ENCODE measurements at regions not wholly inside any gene's neighbourhood (a gene's known extent, or its start where the extent isn't known, plus 50 kb on each side); places are given as distances from the start of the nearest gene placed in this dataset.

DNA sequence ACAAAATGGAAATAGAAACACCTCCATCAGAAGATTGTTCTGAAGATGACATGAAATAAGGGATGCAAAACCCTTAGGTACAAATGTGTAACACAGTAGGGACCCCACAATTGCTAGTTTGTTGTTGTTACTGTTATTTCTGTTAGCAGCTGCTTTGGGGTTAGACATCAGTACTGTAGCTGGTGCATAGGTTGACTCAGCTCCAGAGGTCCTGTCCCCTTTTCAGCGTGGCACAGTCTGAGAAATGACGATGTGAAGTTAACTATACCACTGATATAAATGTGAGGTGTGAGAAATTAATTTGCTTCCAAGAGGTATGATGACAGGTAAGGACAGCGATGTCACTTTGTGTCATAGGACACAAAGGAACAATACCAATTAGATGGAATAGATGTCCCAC lies 384.6 kb upstream of the KLF4 start:
- Histone ChIP-seq H3K4me1 (no peaks in the 10 kb centered on the region), H3K4me3 (no peak overlapping the region), H3K36me3 (no peaks in the 10 kb centered on the region), H3K9ac (ENCODE audit: low read depth in 2 of 2, low read length in 2 of 2) (no peak overlapping the region), H3K27me3 (no peaks in the 10 kb centered on the region), H3K27ac (no peak overlapping the region), H3K9me3 (no peaks in the 10 kb centered on the region)
- intact Hi-C loops (cut with DNase I) = no loop called here
- no peak for DNase-seq
- TF ChIP-seq, protein P1, sequence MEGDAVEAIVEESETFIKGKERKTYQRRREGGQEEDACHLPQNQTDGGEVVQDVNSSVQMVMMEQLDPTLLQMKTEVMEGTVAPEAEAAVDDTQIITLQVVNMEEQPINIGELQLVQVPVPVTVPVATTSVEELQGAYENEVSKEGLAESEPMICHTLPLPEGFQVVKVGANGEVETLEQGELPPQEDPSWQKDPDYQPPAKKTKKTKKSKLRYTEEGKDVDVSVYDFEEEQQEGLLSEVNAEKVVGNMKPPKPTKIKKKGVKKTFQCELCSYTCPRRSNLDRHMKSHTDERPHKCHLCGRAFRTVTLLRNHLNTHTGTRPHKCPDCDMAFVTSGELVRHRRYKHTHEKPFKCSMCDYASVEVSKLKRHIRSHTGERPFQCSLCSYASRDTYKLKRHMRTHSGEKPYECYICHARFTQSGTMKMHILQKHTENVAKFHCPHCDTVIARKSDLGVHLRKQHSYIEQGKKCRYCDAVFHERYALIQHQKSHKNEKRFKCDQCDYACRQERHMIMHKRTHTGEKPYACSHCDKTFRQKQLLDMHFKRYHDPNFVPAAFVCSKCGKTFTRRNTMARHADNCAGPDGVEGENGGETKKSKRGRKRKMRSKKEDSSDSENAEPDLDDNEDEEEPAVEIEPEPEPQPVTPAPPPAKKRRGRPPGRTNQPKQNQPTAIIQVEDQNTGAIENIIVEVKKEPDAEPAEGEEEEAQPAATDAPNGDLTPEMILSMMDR (IDR thresholded peaks at IDR 0.05) = no peak

DNA sequence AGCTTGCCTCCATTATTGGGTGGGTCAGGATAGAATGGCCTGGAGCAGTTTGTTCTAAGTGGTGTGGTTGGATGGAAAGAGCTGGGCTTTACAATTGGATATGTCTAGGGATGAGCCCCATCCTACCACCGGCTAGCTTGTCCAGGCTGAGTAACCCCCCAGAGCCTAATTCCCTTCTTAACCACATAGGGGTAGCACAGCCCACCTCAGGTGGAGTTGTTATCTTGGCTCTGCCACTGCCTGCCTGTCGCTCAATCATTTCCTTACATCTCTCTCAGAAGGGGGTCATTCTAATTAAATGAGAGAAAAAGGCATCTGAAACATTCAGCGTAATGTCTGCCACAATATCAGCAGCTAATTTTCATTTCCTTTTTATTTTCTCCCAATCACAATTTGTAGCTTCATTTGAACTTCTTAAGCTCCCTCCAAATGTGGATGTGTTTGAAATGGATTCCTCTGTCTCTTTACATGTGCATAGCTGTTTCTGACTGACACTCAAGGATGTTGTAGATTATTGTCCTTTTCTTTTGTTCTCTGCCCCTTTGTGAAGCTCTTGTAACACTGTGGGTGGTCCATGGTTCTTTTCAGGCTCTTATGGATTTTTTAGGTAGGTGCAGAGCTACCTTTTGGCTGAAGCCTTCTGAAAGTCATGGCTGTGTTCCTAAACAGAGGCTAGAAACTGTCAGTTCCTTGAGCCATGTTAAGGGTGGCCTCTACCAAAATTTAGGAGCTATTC lies 383.1 kb upstream of the KLF4 start:
- no peak overlapping the region for H3K9ac ChIP-seq (ENCODE audit: low read depth in 2 of 2, low read length in 2 of 2)
- H3K27ac ChIP-seq = no peak overlapping the region
- DNase-seq = no peak
- TF ChIP-seq, protein P1 (IDR thresholded peaks at IDR 0.05) = no peak
- no peaks in the 10 kb centered on the region for H3K36me3 ChIP-seq
- H3K9me3 ChIP-seq = no peaks in the 10 kb centered on the region
- H3K4me1 ChIP-seq = no peaks in the 10 kb centered on the region
- intact Hi-C loops (cut with DNase I) = no loop called here
- no peak overlapping the region for H3K4me3 ChIP-seq
- H3K27me3 ChIP-seq = no peaks in the 10 kb centered on the region

DNA sequence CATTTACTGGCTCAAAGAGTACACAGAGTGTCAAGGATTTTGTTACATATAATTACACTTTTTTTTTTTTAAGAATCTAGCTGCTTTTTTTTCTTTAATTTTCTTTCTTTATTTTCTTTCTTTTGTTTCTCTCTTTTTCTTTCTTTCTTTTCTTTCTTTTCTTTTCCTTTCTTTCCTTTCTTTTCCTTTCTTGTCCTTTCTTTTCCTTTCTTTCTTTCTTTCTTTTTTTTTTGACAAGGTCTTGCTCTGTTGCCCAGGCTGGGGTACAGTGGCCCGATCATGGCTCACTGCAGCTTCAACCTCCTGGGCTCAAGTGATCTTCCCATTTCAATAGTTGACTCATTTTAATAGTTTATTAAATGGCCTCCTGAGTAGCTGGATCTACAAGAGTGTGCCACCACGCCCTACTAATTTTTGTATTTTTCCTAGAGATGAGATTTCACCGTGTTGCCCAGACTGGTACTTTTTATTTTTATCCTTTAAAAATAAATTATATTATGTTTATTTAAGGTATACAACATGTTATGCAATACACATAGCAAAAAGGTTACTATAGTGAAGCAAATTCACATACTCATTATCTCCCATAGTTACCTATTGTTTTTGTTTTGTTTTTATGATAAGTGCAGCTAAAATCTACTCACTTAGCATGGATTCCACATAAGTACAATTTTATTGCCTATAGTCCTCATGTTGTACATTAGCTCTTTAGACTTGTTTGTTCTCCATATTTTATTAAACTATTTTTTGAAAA lies 381.5 kb upstream of the KLF4 start:
- Histone ChIP-seq H3K4me1 (no peaks in the 10 kb centered on the region), H3K9ac (ENCODE audit: low read depth in 2 of 2, low read length in 2 of 2) (no peak overlapping the region), H3K9me3 (no peaks in the 10 kb centered on the region), H3K36me3 (no peaks in the 10 kb centered on the region), H3K4me3 (no peak overlapping the region), H3K27ac (no peak overlapping the region), H3K27me3 (no peaks in the 10 kb centered on the region)
- no peak for DNase-seq
- TF ChIP-seq, protein P1 (IDR thresholded peaks at IDR 0.05) = no peak
- intact Hi-C loops (cut with DNase I) = no loop called here

DNA sequence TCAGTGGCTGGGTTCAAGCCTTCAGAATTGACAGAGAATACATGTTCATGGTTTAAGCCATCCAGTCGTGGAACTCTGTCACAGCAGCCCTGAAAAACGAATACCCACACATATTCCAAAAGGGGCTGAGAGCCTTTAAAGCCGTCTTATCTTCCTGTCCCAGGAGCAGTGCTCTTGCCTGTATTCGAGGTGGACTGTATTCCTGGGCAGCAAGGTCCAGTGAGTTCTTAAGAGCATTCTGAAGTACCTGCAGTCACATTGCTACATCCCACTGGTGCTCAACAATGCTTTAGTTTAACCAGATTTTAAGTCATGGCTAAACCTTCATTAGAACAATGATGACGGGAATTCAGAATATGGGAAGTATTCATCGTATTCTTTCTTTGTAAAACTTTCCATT lies 380.7 kb upstream of the KLF4 start:
- TF ChIP-seq, protein P1 (IDR thresholded peaks at IDR 0.05) = no peak
- Histone ChIP-seq H3K27ac (no peak overlapping the region), H3K9ac (ENCODE audit: low read depth in 2 of 2, low read length in 2 of 2) (no peak overlapping the region), H3K36me3 (no peaks in the 10 kb centered on the region), H3K27me3 (no peaks in the 10 kb centered on the region), H3K4me1 (no peaks in the 10 kb centered on the region), H3K9me3 (no peaks in the 10 kb centered on the region), H3K4me3 (no peak overlapping the region)
- DNase-seq = no peak
- intact Hi-C loops (cut with DNase I) = no loop called here

DNA sequence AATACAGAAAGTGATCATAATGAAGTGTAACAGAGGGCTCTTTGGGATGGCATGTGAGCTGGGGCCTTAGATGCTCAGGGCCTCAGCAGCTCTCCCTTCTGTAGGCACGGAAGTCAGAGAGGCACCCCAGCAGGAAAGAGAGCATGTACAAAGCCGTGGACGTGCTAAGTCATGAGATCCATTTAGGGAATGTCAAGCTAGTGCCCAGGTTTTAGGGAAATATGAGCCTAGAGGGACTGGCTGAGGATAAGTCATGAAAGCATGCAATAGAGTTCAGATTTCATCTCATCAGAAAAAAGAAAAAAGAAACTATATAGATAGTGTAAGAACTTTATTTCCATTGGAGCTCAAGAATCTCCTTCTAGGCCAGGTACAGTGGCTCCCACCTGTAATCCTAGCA lies 379.5 kb upstream of the KLF4 start:
- Histone ChIP-seq H3K9ac (ENCODE audit: low read depth in 2 of 2, low read length in 2 of 2) (no peak overlapping the region), H3K4me1 (no peaks in the 10 kb centered on the region), H3K4me3 (no peak overlapping the region), H3K36me3 (no peaks in the 10 kb centered on the region), H3K27ac (no peak overlapping the region), H3K27me3 (no peaks in the 10 kb centered on the region), H3K9me3 (no peaks in the 10 kb centered on the region)
- intact Hi-C loops (cut with DNase I) = no loop called here
- no peak for DNase-seq
- TF ChIP-seq, protein P1 (IDR thresholded peaks at IDR 0.05) = no peak
